Caco-2 (cell line): ENCODE measurements at regions not wholly inside any gene's neighbourhood (a gene's known extent, or its start where the extent isn't known, plus 50 kb on each side); places are given as distances from the start of the nearest gene placed in this dataset.

ENCODE experiments used
- BruUV-seq: library from RNA; stranded (reverse); fragments of 400-500 nt; replicated peaks from 2 replicates; lab custom pipeline; 2021; lab: Mats Ljungman, UMichigan
- CTCF ChIA-PET: fragments of 300-600 bp; sonication (Branson Sonifier 250); formaldehyde crosslinking; loops from one replicate; lab custom pipeline; 2022; ENCODE audit warnings: antibody characterized with exemption; lab: Charles Lee
- POLR2A ChIA-PET: fragments of 300-600 bp; sonication (Branson Sonifier 250); formaldehyde crosslinking; loops from one replicate; lab custom pipeline; 2022; ENCODE audit warnings: antibody characterized with exemption; lab: Charles Lee
- DNase-seq, 2 experiments: peaks; one replicate each; pipeline versions ENCODE4 v3.0.0 to v3.0.0-alpha.2; 2020 to 2022
- H3K27me3 ChIP-seq: replicated peaks from 2 replicates; pipeline ENCODE4 v1.6.0; 2011; ENCODE audit warnings: low read length; ENCODE audit not compliant: control insufficient read depth, insufficient read depth
- H3K36me3 ChIP-seq: 2 replicates; pipeline ENCODE4 v1.5.1; 2011; ENCODE audit warnings: low read length; ENCODE audit not compliant: control insufficient read depth, insufficient read depth
- H3K4me1 ChIP-seq: fragments of 250-450 bp; sonication (Bioruptor Pico); 2 replicates; pipeline ENCODE4 v1.5.1; 2020; ENCODE audit warnings: mild to moderate bottlenecking
- H3K4me3 ChIP-seq: 2 replicates; pipeline ENCODE4 v1.5.1; 2011; ENCODE audit warnings: low read depth, mild to moderate bottlenecking, control low read depth, low read length
- H3K9me3 ChIP-seq: fragments of 250-450 bp; sonication (Bioruptor Pico); 2 replicates; pipeline ENCODE4 v1.5.1; 2020; ENCODE audit warnings: mild to moderate bottlenecking, moderate library complexity
- H3K27ac Mint-ChIP-seq: one replicate; pipeline ENCODE4 v1.8.0; 2022; ENCODE audit warnings: mixed read lengths; ENCODE audit not compliant: unreplicated experiment
- H3K27me3 Mint-ChIP-seq: one replicate; pipeline ENCODE4 v1.8.0; 2022; ENCODE audit warnings: mixed read lengths; ENCODE audit not compliant: insufficient read depth, unreplicated experiment
- H3K36me3 Mint-ChIP-seq: one replicate; pipeline ENCODE4 v1.8.0; 2022; ENCODE audit warnings: mild to moderate bottlenecking, mixed read lengths; ENCODE audit not compliant: insufficient read depth, unreplicated experiment
- H3K4me1 Mint-ChIP-seq: one replicate; pipeline ENCODE4 v1.8.0; 2022; ENCODE audit warnings: low read depth, mixed read lengths; ENCODE audit not compliant: unreplicated experiment
- H3K4me3 Mint-ChIP-seq: one replicate; pipeline ENCODE4 v1.8.0; 2022; ENCODE audit warnings: mild to moderate bottlenecking, moderate library complexity, mixed read lengths; ENCODE audit not compliant: unreplicated experiment
- H3K9me3 Mint-ChIP-seq: one replicate; pipeline ENCODE4 v1.8.0; 2022; ENCODE audit warnings: mixed read lengths; ENCODE audit not compliant: unreplicated experiment
- intact Hi-C: fragments of 100-400 bp; cut with micrococcal nuclease; formaldehyde crosslinking; loops from one replicate; pipeline ENCODE4 v1.10.0; 2022; ENCODE audit not compliant: unreplicated experiment
- TF ChIP-seq, protein P1 (sequence below), 2 experiments: fragments of 200-600 bp in 1 of 2; IDR thresholded peaks; 1 replicate in 1 of 2; 2 replicates in 1 of 2; pipeline versions ENCODE4 v1.5.1 to v1.8.0; 2011 to 2022; ENCODE audit warnings: antibody characterized with exemption in 1 of 2, control low read depth in 1 of 2, inconsistent platforms in 1 of 2, low read depth in 1 of 2, low read length in 1 of 2, mild to moderate bottlenecking in 1 of 2, moderate library complexity in 1 of 2; ENCODE audit not compliant: insufficient read depth in 1 of 2, severe bottlenecking in 1 of 2, unreplicated experiment in 1 of 2

DNA sequence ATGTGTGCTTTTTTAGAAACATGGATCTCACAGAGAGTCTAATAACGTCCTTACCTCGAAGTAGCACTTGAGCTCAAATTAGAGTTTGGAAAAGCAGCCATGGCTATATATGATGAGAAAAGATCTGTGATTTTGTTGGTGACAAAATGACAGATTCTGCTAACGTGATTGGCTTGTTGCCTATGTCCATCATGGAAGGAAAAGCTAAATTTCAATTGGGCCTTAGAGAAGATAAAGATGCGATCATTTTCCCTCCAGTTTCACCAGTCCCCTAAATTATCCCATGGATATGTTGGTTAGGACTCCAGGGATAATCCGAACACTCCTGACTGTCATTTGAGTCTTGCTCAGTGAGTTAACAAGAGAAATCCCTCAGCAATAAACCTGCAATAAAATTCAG lies 175.8 kb downstream of the C16orf95 start:
- POLR2A ChIA-PET, result no interaction called here
- no TSS peak for BruUV-seq
- Mint-ChIP-seq H3K9me3 (peaks cover 25% of the 10 kb centered on the region), H3K27me3 (no peaks in the 10 kb centered on the region), H3K36me3 (no peaks in the 10 kb centered on the region), H3K4me1 (no peaks in the 10 kb centered on the region), H3K27ac (no peak overlapping the region), H3K4me3 (no peak overlapping the region)
- H3K36me3 ChIP-seq, result no peaks in the 10 kb centered on the region
- H3K4me3 ChIP-seq, result no peak overlapping the region
- TF ChIP-seq, protein P1, sequence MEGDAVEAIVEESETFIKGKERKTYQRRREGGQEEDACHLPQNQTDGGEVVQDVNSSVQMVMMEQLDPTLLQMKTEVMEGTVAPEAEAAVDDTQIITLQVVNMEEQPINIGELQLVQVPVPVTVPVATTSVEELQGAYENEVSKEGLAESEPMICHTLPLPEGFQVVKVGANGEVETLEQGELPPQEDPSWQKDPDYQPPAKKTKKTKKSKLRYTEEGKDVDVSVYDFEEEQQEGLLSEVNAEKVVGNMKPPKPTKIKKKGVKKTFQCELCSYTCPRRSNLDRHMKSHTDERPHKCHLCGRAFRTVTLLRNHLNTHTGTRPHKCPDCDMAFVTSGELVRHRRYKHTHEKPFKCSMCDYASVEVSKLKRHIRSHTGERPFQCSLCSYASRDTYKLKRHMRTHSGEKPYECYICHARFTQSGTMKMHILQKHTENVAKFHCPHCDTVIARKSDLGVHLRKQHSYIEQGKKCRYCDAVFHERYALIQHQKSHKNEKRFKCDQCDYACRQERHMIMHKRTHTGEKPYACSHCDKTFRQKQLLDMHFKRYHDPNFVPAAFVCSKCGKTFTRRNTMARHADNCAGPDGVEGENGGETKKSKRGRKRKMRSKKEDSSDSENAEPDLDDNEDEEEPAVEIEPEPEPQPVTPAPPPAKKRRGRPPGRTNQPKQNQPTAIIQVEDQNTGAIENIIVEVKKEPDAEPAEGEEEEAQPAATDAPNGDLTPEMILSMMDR (IDR thresholded peaks at IDR 0.05; ENCODE audit: insufficient read depth in 1 of 2, low read depth in 1 of 2, low read length in 1 of 2, severe bottlenecking in 1 of 2, unreplicated experiment in 1 of 2), result no peak
- intact Hi-C loops, result no loop called here
- H3K4me1 ChIP-seq, result no peaks in the 10 kb centered on the region
- no peaks in the 10 kb centered on the region for H3K27me3 ChIP-seq
- CTCF ChIA-PET, result no interaction called here
- H3K9me3 ChIP-seq, result peaks cover 18% of the 10 kb centered on the region
- no peak for DNase-seq

DNA sequence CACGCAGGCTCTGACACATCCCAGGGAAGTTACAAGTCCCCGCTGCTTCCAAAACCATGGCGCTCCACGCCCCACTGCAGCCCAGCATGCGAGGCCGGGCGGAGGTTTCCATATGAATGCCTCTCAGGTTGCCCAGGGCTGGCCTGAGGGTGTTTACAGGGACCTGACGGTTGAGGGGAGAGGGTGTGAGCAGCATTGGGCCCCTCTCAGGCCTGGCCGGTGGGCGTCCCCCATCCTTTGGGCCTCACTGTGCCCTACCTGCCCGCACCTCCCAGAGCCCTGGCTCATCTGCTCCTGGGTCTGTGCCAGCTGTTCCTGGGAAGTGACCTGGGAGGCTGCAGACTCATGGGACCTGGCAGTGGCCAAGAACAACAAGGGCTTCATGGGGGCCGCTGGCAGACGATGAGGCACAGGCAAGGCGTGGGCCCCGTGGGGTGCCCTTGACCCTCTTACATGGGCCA lies 173.5 kb downstream of the C16orf95 start:
- Mint-ChIP-seq H3K36me3 (no peaks in the 10 kb centered on the region), H3K9me3 (peaks cover 14% of the 10 kb centered on the region), H3K4me1 (no peaks in the 10 kb centered on the region), H3K4me3 (no peak overlapping the region), H3K27me3 (no peaks in the 10 kb centered on the region), H3K27ac (no peak overlapping the region)
- POLR2A ChIA-PET, result no interaction called here
- CTCF ChIA-PET, result no interaction called here
- Histone ChIP-seq H3K27me3 (no peaks in the 10 kb centered on the region), H3K9me3 (peaks cover 4% of the 10 kb centered on the region), H3K36me3 (no peaks in the 10 kb centered on the region), H3K4me1 (no peaks in the 10 kb centered on the region), H3K4me3 (no peak overlapping the region)
- TF ChIP-seq, protein P1 (IDR thresholded peaks at IDR 0.05; ENCODE audit: insufficient read depth in 1 of 2, low read depth in 1 of 2, low read length in 1 of 2, severe bottlenecking in 1 of 2, unreplicated experiment in 1 of 2), result no peak
- intact Hi-C loops, result no loop called here
- no TSS peak for BruUV-seq
- no peak for DNase-seq

DNA sequence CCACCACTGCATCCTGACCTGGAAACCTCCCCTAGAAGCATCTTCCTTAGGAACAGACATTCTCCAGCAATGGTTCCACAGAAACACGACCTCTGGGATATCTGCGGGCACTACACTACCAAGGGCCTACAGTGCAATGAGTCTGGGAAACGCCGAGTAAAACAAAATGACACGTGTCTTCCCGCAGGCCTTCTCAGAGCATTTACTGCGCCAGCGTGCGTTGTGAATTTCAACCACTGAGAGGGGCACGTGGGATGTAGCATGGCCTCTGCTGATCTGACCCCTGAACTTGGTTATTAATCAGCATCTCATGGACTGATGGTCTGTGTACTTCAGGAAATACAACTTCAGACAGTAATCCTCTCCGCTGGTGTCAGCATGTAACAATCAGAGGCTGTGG lies 173.0 kb downstream of the C16orf95 start:
- intact Hi-C loops, result no loop called here
- no peaks in the 10 kb centered on the region for H3K27me3 Mint-ChIP-seq
- no peaks in the 10 kb centered on the region for H3K36me3 ChIP-seq
- ChIA-PET POLR2A (no interaction called here), CTCF (no interaction called here)
- peaks cover 8% of the 10 kb centered on the region for H3K9me3 Mint-ChIP-seq
- BruUV-seq, result no TSS peak
- no peak overlapping the region for H3K4me3 ChIP-seq
- no peak for DNase-seq
- no peaks in the 10 kb centered on the region for H3K27me3 ChIP-seq
- H3K36me3 Mint-ChIP-seq, result no peaks in the 10 kb centered on the region
- TF ChIP-seq, protein P1 (IDR thresholded peaks at IDR 0.05; ENCODE audit: insufficient read depth in 1 of 2, low read depth in 1 of 2, low read length in 1 of 2, severe bottlenecking in 1 of 2, unreplicated experiment in 1 of 2), result no peak
- H3K27ac Mint-ChIP-seq, result no peak overlapping the region
- no peaks in the 10 kb centered on the region for H3K4me1 Mint-ChIP-seq
- peaks cover 4% of the 10 kb centered on the region for H3K9me3 ChIP-seq
- H3K4me1 ChIP-seq, result no peaks in the 10 kb centered on the region
- H3K4me3 Mint-ChIP-seq, result no peak overlapping the region
